ENCODE measurements at regions not wholly inside any gene's neighbourhood (a gene's known extent, or its start where the extent isn't known, plus 50 kb on each side); places are given as distances from the start of the nearest gene placed in this dataset.

- Histone ChIP-seq H2BK5ac (ENCODE audit: low read length) (no peak overlapping the region), H3K9ac (ENCODE audit: low read length) (no peak overlapping the region), H4K5ac (ENCODE audit: low read length) (no peak overlapping the region), H2BK120ac (ENCODE audit: low read depth, low read length) (no peak overlapping the region), H2AK5ac (ENCODE audit: low read length) (no peak overlapping the region), H3K4ac (ENCODE audit: low read depth, low read length) (no peak overlapping the region), H4K8ac (ENCODE audit: low read depth, low read length) (no peak overlapping the region), H3K36me3 (ENCODE audit: control insufficient read depth, insufficient read depth, low read length) (no peaks in the 10 kb centered on the region), H3K23ac (ENCODE audit: low read length) (no peak overlapping the region), H3K27ac (ENCODE audit: low read depth, low read length) (no peak overlapping the region), H3K27me3 (ENCODE audit: insufficient read depth, low read length, poor library complexity) (no peaks in the 10 kb centered on the region), H3K79me2 (ENCODE audit: control insufficient read depth, insufficient read depth, low read length) (no peaks in the 10 kb centered on the region), H3K4me3 (ENCODE audit: low read length) (no peak overlapping the region), H3K4me1 (ENCODE audit: control insufficient read depth, low read depth, low read length) (no peaks in the 10 kb centered on the region), H3K18ac (ENCODE audit: low read length) (no peak overlapping the region), H3K56ac (ENCODE audit: low read length) (no peak overlapping the region), H3K4me2 (ENCODE audit: low read length) (no peak overlapping the region), H3K79me1 (ENCODE audit: low read length) (no peaks in the 10 kb centered on the region), H2BK15ac (replicated peaks; ENCODE audit: low read depth) (no peak overlapping the region)
- peak; percentile 65 for DNase-seq
These were observed 200.6 kb downstream of the PTGER3 start for GRCh38 chr1:70847013-70847412.

GRCh38 chr1:70855203-70855602 lies 192.4 kb downstream of the PTGER3 start:
- Histone ChIP-seq H3K4me3 (ENCODE audit: low read length) (no peak overlapping the region), H3K4ac (ENCODE audit: low read depth, low read length) (no peak overlapping the region), H3K36me3 (ENCODE audit: control insufficient read depth, insufficient read depth, low read length) (no peaks in the 10 kb centered on the region), H4K8ac (ENCODE audit: low read depth, low read length) (no peak overlapping the region), H4K5ac (ENCODE audit: low read length) (no peak overlapping the region), H3K56ac (ENCODE audit: low read length) (no peak overlapping the region), H3K79me1 (ENCODE audit: low read length) (no peaks in the 10 kb centered on the region), H3K4me2 (ENCODE audit: low read length) (no peak overlapping the region), H3K79me2 (ENCODE audit: control insufficient read depth, insufficient read depth, low read length) (no peaks in the 10 kb centered on the region), H3K18ac (ENCODE audit: low read length) (no peak overlapping the region), H2BK5ac (ENCODE audit: low read length) (no peak overlapping the region), H3K9ac (ENCODE audit: low read length) (no peak overlapping the region), H2BK15ac (replicated peaks; ENCODE audit: low read depth) (no peak overlapping the region), H3K4me1 (ENCODE audit: control insufficient read depth, low read depth, low read length) (no peaks in the 10 kb centered on the region), H3K27ac (ENCODE audit: low read depth, low read length) (no peak overlapping the region), H2AK5ac (ENCODE audit: low read length) (no peak overlapping the region), H3K23ac (ENCODE audit: low read length) (no peak overlapping the region), H3K27me3 (ENCODE audit: insufficient read depth, low read length, poor library complexity) (no peaks in the 10 kb centered on the region), H2BK120ac (ENCODE audit: low read depth, low read length) (no peak overlapping the region)
- WGBS (ENCODE audit: extremely low coverage, insufficient coverage, low lambda C conversion rate): no CpG with 5 or more reads among the region's 5 CpGs
- no peak for DNase-seq

- no peak overlapping the region for H2BK120ac ChIP-seq (ENCODE audit: low read depth, low read length)
- H3K79me2 ChIP-seq (ENCODE audit: control insufficient read depth, insufficient read depth, low read length): no peaks in the 10 kb centered on the region
- H2BK5ac ChIP-seq (ENCODE audit: low read length): no peak overlapping the region
- no peak overlapping the region for H3K4ac ChIP-seq (ENCODE audit: low read depth, low read length)
- no peak for DNase-seq
- H3K4me1 ChIP-seq (ENCODE audit: control insufficient read depth, low read depth, low read length): no peaks in the 10 kb centered on the region
- H2BK15ac ChIP-seq (replicated peaks; ENCODE audit: low read depth): no peak overlapping the region
- no peak overlapping the region for H3K4me3 ChIP-seq (ENCODE audit: low read length)
- no peak overlapping the region for H4K8ac ChIP-seq (ENCODE audit: low read depth, low read length)
- no peaks in the 10 kb centered on the region for H3K79me1 ChIP-seq (ENCODE audit: low read length)
- no peak overlapping the region for H3K56ac ChIP-seq (ENCODE audit: low read length)
- no peak overlapping the region for H4K5ac ChIP-seq (ENCODE audit: low read length)
- H3K18ac ChIP-seq (ENCODE audit: low read length): no peak overlapping the region
- H3K27me3 ChIP-seq (ENCODE audit: insufficient read depth, low read length, poor library complexity): no peaks in the 10 kb centered on the region
- no peak overlapping the region for H3K27ac ChIP-seq (ENCODE audit: low read depth, low read length)
- H3K4me2 ChIP-seq (ENCODE audit: low read length): no peak overlapping the region
- no peak overlapping the region for H3K23ac ChIP-seq (ENCODE audit: low read length)
- no peaks in the 10 kb centered on the region for H3K36me3 ChIP-seq (ENCODE audit: control insufficient read depth, insufficient read depth, low read length)
- no peak overlapping the region for H2AK5ac ChIP-seq (ENCODE audit: low read length)
- no peak overlapping the region for H3K9ac ChIP-seq (ENCODE audit: low read length)
- WGBS (ENCODE audit: extremely low coverage, insufficient coverage, low lambda C conversion rate): no CpG with 5 or more reads among the region's 2 CpGs
These were observed 191.4 kb downstream of the PTGER3 start for GRCh38 chr1:70856201-70856600.

DNA sequence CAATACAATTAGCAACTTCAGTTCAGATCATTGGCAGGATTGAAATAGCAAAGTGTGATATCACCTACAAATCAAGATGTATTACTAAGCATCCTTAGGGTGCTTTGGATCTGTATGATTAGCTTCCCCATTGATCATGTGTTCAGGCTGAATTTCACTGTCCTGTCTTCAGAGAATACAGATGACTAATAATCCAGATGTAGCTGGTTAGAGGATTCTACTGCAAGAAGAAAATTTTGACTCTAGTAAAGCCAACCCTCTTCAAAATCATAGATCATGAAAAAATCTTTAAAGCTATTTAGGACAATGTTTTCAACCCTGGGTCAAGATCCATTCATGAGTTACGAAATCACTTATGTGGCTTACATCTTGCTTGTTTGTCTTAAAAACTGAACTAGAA lies 184.4 kb downstream of the PTGER3 start:
- Histone ChIP-seq H3K36me3 (ENCODE audit: control insufficient read depth, insufficient read depth, low read length) (no peaks in the 10 kb centered on the region), H3K9ac (ENCODE audit: low read length) (no peak overlapping the region), H3K56ac (ENCODE audit: low read length) (no peak overlapping the region), H3K27ac (ENCODE audit: low read depth, low read length) (no peak overlapping the region), H2BK120ac (ENCODE audit: low read depth, low read length) (no peak overlapping the region), H3K79me2 (ENCODE audit: control insufficient read depth, insufficient read depth, low read length) (no peaks in the 10 kb centered on the region), H4K5ac (ENCODE audit: low read length) (no peak overlapping the region), H4K8ac (ENCODE audit: low read depth, low read length) (no peak overlapping the region), H3K4me3 (ENCODE audit: low read length) (no peak overlapping the region), H2BK15ac (replicated peaks; ENCODE audit: low read depth) (no peak overlapping the region), H3K23ac (ENCODE audit: low read length) (no peak overlapping the region), H3K4me2 (ENCODE audit: low read length) (no peak overlapping the region), H3K4ac (ENCODE audit: low read depth, low read length) (no peak overlapping the region), H3K27me3 (ENCODE audit: insufficient read depth, low read length, poor library complexity) (peaks cover 2% of the 10 kb centered on the region), H3K79me1 (ENCODE audit: low read length) (no peaks in the 10 kb centered on the region), H2BK5ac (ENCODE audit: low read length) (no peak overlapping the region), H3K4me1 (ENCODE audit: control insufficient read depth, low read depth, low read length) (no peaks in the 10 kb centered on the region), H3K18ac (ENCODE audit: low read length) (no peak overlapping the region), H2AK5ac (ENCODE audit: low read length) (no peak overlapping the region)
- no CpG with 5 or more reads among the region's 1 CpG for WGBS (ENCODE audit: extremely low coverage, insufficient coverage, low lambda C conversion rate)
- no peak for DNase-seq

GRCh38 chr1:70864302-70864701 lies 183.3 kb downstream of the PTGER3 start:
- H3K23ac ChIP-seq (ENCODE audit: low read length): no peak overlapping the region
- H2BK120ac ChIP-seq (ENCODE audit: low read depth, low read length): no peak overlapping the region
- H3K4ac ChIP-seq (ENCODE audit: low read depth, low read length): no peak overlapping the region
- no peak overlapping the region for H2BK5ac ChIP-seq (ENCODE audit: low read length)
- no peak overlapping the region for H3K4me2 ChIP-seq (ENCODE audit: low read length)
- no peak overlapping the region for H3K18ac ChIP-seq (ENCODE audit: low read length)
- H2BK15ac ChIP-seq (replicated peaks; ENCODE audit: low read depth): no peak overlapping the region
- no peak overlapping the region for H3K56ac ChIP-seq (ENCODE audit: low read length)
- H3K79me1 ChIP-seq (ENCODE audit: low read length): no peaks in the 10 kb centered on the region
- H3K27me3 ChIP-seq (ENCODE audit: insufficient read depth, low read length, poor library complexity): peaks cover 2% of the 10 kb centered on the region
- H3K4me3 ChIP-seq (ENCODE audit: low read length): no peak overlapping the region
- no peak overlapping the region for H4K5ac ChIP-seq (ENCODE audit: low read length)
- H2AK5ac ChIP-seq (ENCODE audit: low read length): no peak overlapping the region
- no peak for DNase-seq
- no peak overlapping the region for H4K8ac ChIP-seq (ENCODE audit: low read depth, low read length)
- no CpG with 5 or more reads among the region's 2 CpGs for WGBS (ENCODE audit: extremely low coverage, insufficient coverage, low lambda C conversion rate)
- H3K79me2 ChIP-seq (ENCODE audit: control insufficient read depth, insufficient read depth, low read length): no peaks in the 10 kb centered on the region
- no peak overlapping the region for H3K27ac ChIP-seq (ENCODE audit: low read depth, low read length)
- no peak overlapping the region for H3K9ac ChIP-seq (ENCODE audit: low read length)
- no peaks in the 10 kb centered on the region for H3K4me1 ChIP-seq (ENCODE audit: control insufficient read depth, low read depth, low read length)
- no peaks in the 10 kb centered on the region for H3K36me3 ChIP-seq (ENCODE audit: control insufficient read depth, insufficient read depth, low read length)

DNA sequence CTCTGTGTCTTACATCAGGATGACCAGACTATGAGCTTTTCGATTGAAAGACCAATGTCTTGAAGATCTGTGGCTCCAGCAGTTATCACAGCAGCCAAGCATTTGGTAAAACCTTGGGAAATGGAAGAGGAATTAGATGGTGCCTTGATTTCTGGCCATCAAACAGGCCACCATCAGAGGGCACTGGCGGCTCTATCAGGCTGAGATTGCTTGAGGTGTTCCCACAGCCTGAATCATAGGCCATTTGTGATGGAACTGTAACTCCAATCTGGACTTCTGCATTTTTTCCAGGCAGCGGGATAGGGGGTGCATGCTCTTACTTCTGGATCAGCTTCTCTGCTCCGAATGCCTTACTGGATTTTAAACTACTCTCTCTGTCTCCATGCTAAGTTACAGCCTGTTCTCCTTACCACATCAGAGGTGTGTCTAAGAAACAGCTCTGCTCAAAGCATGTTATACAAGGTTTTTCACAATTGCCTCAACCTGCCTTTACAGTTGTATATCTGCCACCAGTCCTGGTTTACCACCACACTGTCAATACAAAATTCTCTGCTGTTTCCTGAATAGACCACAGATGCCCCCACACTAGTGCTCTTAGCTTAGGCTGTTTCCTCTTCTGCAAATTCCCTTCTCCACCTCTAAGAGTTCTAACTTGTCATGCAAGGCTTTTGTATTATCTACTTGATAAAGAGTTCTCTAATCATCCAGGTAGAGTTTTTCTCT lies 180.9 kb downstream of the PTGER3 start:
- Histone ChIP-seq H3K4me3 (ENCODE audit: low read length) (no peak overlapping the region), H4K8ac (ENCODE audit: low read depth, low read length) (no peak overlapping the region), H3K23ac (ENCODE audit: low read length) (no peak overlapping the region), H3K27ac (ENCODE audit: low read depth, low read length) (no peak overlapping the region), H3K9ac (ENCODE audit: low read length) (no peak overlapping the region), H3K27me3 (ENCODE audit: insufficient read depth, low read length, poor library complexity) (peaks cover 2% of the 10 kb centered on the region), H3K18ac (ENCODE audit: low read length) (no peak overlapping the region), H2BK5ac (ENCODE audit: low read length) (no peak overlapping the region), H2AK5ac (ENCODE audit: low read length) (no peak overlapping the region), H2BK120ac (ENCODE audit: low read depth, low read length) (no peak overlapping the region), H3K36me3 (ENCODE audit: control insufficient read depth, insufficient read depth, low read length) (no peaks in the 10 kb centered on the region), H3K4me1 (ENCODE audit: control insufficient read depth, low read depth, low read length) (no peaks in the 10 kb centered on the region), H3K56ac (ENCODE audit: low read length) (no peak overlapping the region), H3K4ac (ENCODE audit: low read depth, low read length) (no peak overlapping the region), H4K5ac (ENCODE audit: low read length) (no peak overlapping the region), H3K79me1 (ENCODE audit: low read length) (no peaks in the 10 kb centered on the region), H2BK15ac (replicated peaks; ENCODE audit: low read depth) (no peak overlapping the region), H3K4me2 (ENCODE audit: low read length) (no peak overlapping the region), H3K79me2 (ENCODE audit: control insufficient read depth, insufficient read depth, low read length) (no peaks in the 10 kb centered on the region)
- DNase-seq: peak; percentile 44
- no CpG with 5 or more reads among the region's 4 CpGs for WGBS (ENCODE audit: extremely low coverage, insufficient coverage, low lambda C conversion rate)
